ENCODE measurements at regions not wholly inside any gene's neighbourhood (a gene's known extent, or its start where the extent isn't known, plus 50 kb on each side); places are given as distances from the start of the nearest gene placed in this dataset.

- TF ChIP-seq REST (IDR thresholded peaks at IDR 0.05; ENCODE audit: insufficient read depth in 1 of 2, low read depth in 2 of 2, low read length in 2 of 2) (no peak), TAF1 (IDR thresholded peaks at IDR 0.05; ENCODE audit: borderline replicate concordance, insufficient read depth, low read length) (no peak)
Observed at GRCh38 chr13:21228738-21229137, 52.3 kb downstream of the MRPL57 start.
